K562 (cell line): ENCODE measurements at regions not wholly inside any gene's neighbourhood (a gene's known extent, or its start where the extent isn't known, plus 50 kb on each side); places are given as distances from the start of the nearest gene placed in this dataset.

Experiments used
- ATAC-seq: fragments of 200-7000 bp; cut with Tn5 transposase; 3 replicates; pipeline ENCODE4 v1.9.1; 2020; ENCODE audit warnings: moderate library complexity
- BruUV-seq: library from RNA; stranded (reverse); fragments of 400-500 nt; replicated peaks from 2 replicates; lab custom pipeline; 2021; lab: Mats Ljungman, UMichigan
- CTCF ChIA-PET: fragments of 300-600 bp; formaldehyde crosslinking; extraction: SDS; loops from one replicate; lab custom pipeline; 2021; ENCODE audit warnings: low intra/inter-chr PET ratio; lab: Yijun Ruan, JAX
- POLR2A ChIA-PET: fragments of 300-600, 350-650 bp; sonication (Branson Sonifier 250); formaldehyde crosslinking; extraction: SDS; loops from one replicate; lab custom pipeline; 2021; ENCODE audit warnings: antibody characterized with exemption, inconsistent platforms; lab: Yijun Ruan, JAX
- DNase-seq, 4 experiments: peaks; one replicate each; pipeline versions ENCODE4 v3.0.0 to v3.0.0-alpha.2; 2011 to 2018; ENCODE audit warnings: low spot score in 3 of 4, mixed read lengths in 3 of 4; ENCODE audit errors: extremely low read depth in 1 of 4
- FAIRE-seq: peaks from 2 replicates; lab custom pipeline; 2011; peaks lifted over from hg19 to GRCh38; lab: Jason Lieb, UNC
- H2AFZ ChIP-seq: 2 replicates; pipeline ENCODE4 v1.6.0; 2011; ENCODE audit warnings: low read depth, low read length, control low read depth, inconsistent platforms
- H3K27ac ChIP-seq: fragments of 200-600 bp; 3 replicates; pipeline ENCODE4 v1.8.0; 2011; ENCODE audit warnings: low read depth, mild to moderate bottlenecking, control low read depth, inconsistent platforms, low read length, moderate library complexity, mixed read lengths; ENCODE audit errors: extremely low read depth
- H3K27me3 ChIP-seq, 2 experiments: fragments of 300-600 bp in 1 of 2; 2 replicates in 1 of 2; 3 replicates in 1 of 2; pipeline versions ENCODE4 v1.6.0 to v1.8.0; 2011; ENCODE audit warnings: inconsistent platforms in 2 of 2, low read length in 2 of 2, mild to moderate bottlenecking in 1 of 2, mixed read lengths in 1 of 2, moderate library complexity in 1 of 2; ENCODE audit not compliant: control insufficient read depth in 2 of 2, insufficient read depth in 2 of 2
- H3K36me3 ChIP-seq: fragments of 300-600 bp; 3 replicates; pipeline ENCODE4 v1.8.0; 2011; ENCODE audit warnings: mild to moderate bottlenecking, low read length, inconsistent platforms; ENCODE audit not compliant: control insufficient read depth, insufficient read depth
- H3K4me1 ChIP-seq, 2 experiments: fragments of 200-600 bp in 1 of 2; replicated peaks in 1 of 2; 2 replicates in 1 of 2; 3 replicates in 1 of 2; pipeline versions ENCODE4 v1.5.1 to v1.8.0; 2011; ENCODE audit warnings: inconsistent platforms in 2 of 2, low read length in 2 of 2, mild to moderate bottlenecking in 1 of 2, mixed read lengths in 1 of 2, moderate library complexity in 1 of 2; ENCODE audit not compliant: control insufficient read depth in 2 of 2, insufficient read depth in 2 of 2
- H3K4me2 ChIP-seq: 2 replicates; pipeline ENCODE4 v1.6.1; 2011; ENCODE audit warnings: low read length, control low read depth, inconsistent platforms, mixed read lengths; ENCODE audit not compliant: insufficient read depth
- H3K4me3 ChIP-seq: fragments of 200-600 bp; sonication (generic), shearing (Covaris generic); 2 replicates; pipeline ENCODE4 v1.5.1; 2016; ENCODE audit warnings: control low read depth, inconsistent platforms
- H3K79me2 ChIP-seq: fragments of 200-600 bp; 3 replicates; pipeline ENCODE4 v1.8.0; 2011; ENCODE audit warnings: low read length, inconsistent platforms; ENCODE audit not compliant: control insufficient read depth, insufficient read depth
- H3K9ac ChIP-seq, 2 experiments: 2 replicates each; pipeline versions ENCODE4 v1.6.0 to v1.6.1; 2011; ENCODE audit warnings: low read depth in 2 of 2, low read length in 2 of 2, control low read depth in 1 of 2, inconsistent platforms in 1 of 2, mild to moderate bottlenecking in 1 of 2, mixed read lengths in 1 of 2; ENCODE audit not compliant: insufficient read depth in 1 of 2
- H3K9me1 ChIP-seq: one replicate; pipeline ENCODE4 v1.6.0; 2011; ENCODE audit warnings: inconsistent platforms, mild to moderate bottlenecking, low read length, moderate library complexity; ENCODE audit not compliant: control insufficient read depth, insufficient read depth
- H3K9me3 ChIP-seq: replicated peaks from 2 replicates; pipeline ENCODE4 v1.5.1; 2011; ENCODE audit warnings: low read depth, low read length, inconsistent platforms; ENCODE audit not compliant: control insufficient read depth, insufficient read depth
- H4K20me1 ChIP-seq: replicated peaks from 2 replicates; pipeline ENCODE4 v1.6.1; 2011; ENCODE audit warnings: low read length, inconsistent platforms, mixed read lengths; ENCODE audit not compliant: control insufficient read depth, insufficient read depth
- FIP1L1 ChIP-seq: fragments of 200-400 bp; formaldehyde crosslinking; IDR thresholded peaks from 2 replicates; pipeline ENCODE4 v1.6.1; 2018; ENCODE audit warnings: mild to moderate bottlenecking, low read depth, low read length; ENCODE audit not compliant: poor library complexity, severe bottlenecking
- GATAD2B ChIP-seq: fragments of 450-650 bp; IDR thresholded peaks from 2 replicates; pipeline ENCODE4 v1.6.1; 2017; ENCODE audit warnings: mild to moderate bottlenecking, borderline replicate concordance
- HNRNPH1 ChIP-seq: fragments of 200-400 bp; formaldehyde crosslinking; optimal IDR thresholded peaks from 2 replicates; pipeline ENCODE3; 2017; ENCODE audit warnings: low read depth, mild to moderate bottlenecking, low read length, moderate library complexity
- IRF2 ChIP-seq: sonication (generic); formaldehyde crosslinking; IDR thresholded peaks from 2 replicates; pipeline ENCODE4 v1.8.1; 2022; ENCODE audit warnings: mild to moderate bottlenecking, missing genetic modification reagents
- KLF10 ChIP-seq: fragments of 250-450 bp; sonication (Bioruptor Pico); IDR thresholded peaks from 2 replicates; pipeline ENCODE4 v1.6.1; 2021; ENCODE audit warnings: matching md5 sums
- MEF2A ChIP-seq: IDR thresholded peaks from 2 replicates; pipeline ENCODE4 v1.6.1; 2011; ENCODE audit warnings: low read depth, mild to moderate bottlenecking, low read length, moderate library complexity; ENCODE audit not compliant: control insufficient read depth
- MTA2 ChIP-seq: fragments of 450-650 bp; IDR thresholded peaks from 2 replicates; pipeline ENCODE4 v1.6.1; 2016; ENCODE audit warnings: low read depth
- NFRKB ChIP-seq: fragments of 450-650 bp; IDR thresholded peaks from 2 replicates; pipeline ENCODE4 v1.6.1; 2016; ENCODE audit warnings: low read depth
- NR3C1 ChIP-seq: sonication (generic); formaldehyde crosslinking; IDR thresholded peaks from 2 replicates; pipeline ENCODE4 v1.8.1; 2022; ENCODE audit warnings: missing genetic modification reagents
- PREB ChIP-seq: sonication (generic); formaldehyde crosslinking; IDR thresholded peaks from 2 replicates; pipeline ENCODE4 v1.8.1; 2023; ENCODE audit warnings: mild to moderate bottlenecking, missing genetic modification reagents
- RAD21 ChIP-seq, 2 experiments: fragments of 250-450 bp in 1 of 2; fragments of 450-650 bp in 1 of 2; sonication (Bioruptor Pico) in 1 of 2; formaldehyde crosslinking in 1 of 2; IDR thresholded peaks in 1 of 2; conservative IDR thresholded peaks in 1 of 2; 2 replicates each; pipeline versions ENCODE4 v1.4.0 to v1.8.0; 2020 to 2022; ENCODE audit warnings: mild to moderate bottlenecking in 2 of 2, moderate library complexity in 1 of 2
- SMAD1 ChIP-seq: fragments of 150-350 bp; IDR thresholded peaks from 2 replicates; pipeline ENCODE4 v1.6.1; 2014; ENCODE audit warnings: low read length, low read depth; ENCODE audit not compliant: partially characterized antibody
- SOX6 ChIP-seq: fragments of 450-650 bp; IDR thresholded peaks from 2 replicates; pipeline ENCODE4 v1.6.1; 2014; ENCODE audit warnings: mild to moderate bottlenecking
- SRSF9 ChIP-seq: fragments of 200-400 bp; formaldehyde crosslinking; IDR thresholded peaks from 2 replicates; pipeline ENCODE4 v1.6.1; 2017; ENCODE audit warnings: low read depth, low read length, borderline replicate concordance
- WGBS: fragments of 100-300 bp; shearing (Covaris generic); methylation state at CpG from one replicate; pipeline ENCODE4 v1.1.6; 2016; ENCODE audit warnings: low coverage, mixed read lengths; ENCODE audit not compliant: insufficient coverage; ENCODE audit errors: missing lambda C conversion rate; 5-methylcytosine and 5-hydroxymethylcytosine counted together
- in situ Hi-C: fragments of 300-500 bp; cut with MboI; formaldehyde crosslinking; loops from 4 replicates; pipeline ENCODE4 v1.15.0; 2018; ENCODE audit warnings: inconsistent platforms, mixed read lengths
- intact Hi-C: fragments of 100-400 bp; cut with micrococcal nuclease; formaldehyde crosslinking; loops from 2 replicates; pipeline ENCODE4 v1.14.2; 2022
- TF ChIP-seq, protein P1 (sequence below), 3 experiments: IDR thresholded peaks in 2 of 3; conservative IDR thresholded peaks in 1 of 3; 2 replicates each; pipeline ENCODE4 v1.5.1; 2011 to 2012; ENCODE audit warnings: low read length in 3 of 3, mild to moderate bottlenecking in 3 of 3, control low read depth in 2 of 3, improper control_type of control experiment in 1 of 3, inconsistent platforms in 1 of 3, low read depth in 1 of 3, mixed read lengths in 1 of 3, moderate library complexity in 1 of 3; ENCODE audit not compliant: insufficient read depth in 2 of 3
- TF ChIP-seq, protein P2 (sequence below): fragments of 450-650 bp; IDR thresholded peaks from 2 replicates; pipeline ENCODE4 v1.6.1; 2016; ENCODE audit warnings: antibody characterized with exemption
- TF ChIP-seq, protein P3 (sequence below): fragments of 250-450 bp; sonication (Bioruptor Pico); IDR thresholded peaks from 2 replicates; pipeline ENCODE4 v1.8.0; 2022; ENCODE audit warnings: inconsistent platforms, mild to moderate bottlenecking, moderate library complexity, borderline replicate concordance

GRCh38 chr4:66017671-66018070 is 347.4 kb upstream of the EPHA5 start (continued):
- TF ChIP-seq, protein P1, sequence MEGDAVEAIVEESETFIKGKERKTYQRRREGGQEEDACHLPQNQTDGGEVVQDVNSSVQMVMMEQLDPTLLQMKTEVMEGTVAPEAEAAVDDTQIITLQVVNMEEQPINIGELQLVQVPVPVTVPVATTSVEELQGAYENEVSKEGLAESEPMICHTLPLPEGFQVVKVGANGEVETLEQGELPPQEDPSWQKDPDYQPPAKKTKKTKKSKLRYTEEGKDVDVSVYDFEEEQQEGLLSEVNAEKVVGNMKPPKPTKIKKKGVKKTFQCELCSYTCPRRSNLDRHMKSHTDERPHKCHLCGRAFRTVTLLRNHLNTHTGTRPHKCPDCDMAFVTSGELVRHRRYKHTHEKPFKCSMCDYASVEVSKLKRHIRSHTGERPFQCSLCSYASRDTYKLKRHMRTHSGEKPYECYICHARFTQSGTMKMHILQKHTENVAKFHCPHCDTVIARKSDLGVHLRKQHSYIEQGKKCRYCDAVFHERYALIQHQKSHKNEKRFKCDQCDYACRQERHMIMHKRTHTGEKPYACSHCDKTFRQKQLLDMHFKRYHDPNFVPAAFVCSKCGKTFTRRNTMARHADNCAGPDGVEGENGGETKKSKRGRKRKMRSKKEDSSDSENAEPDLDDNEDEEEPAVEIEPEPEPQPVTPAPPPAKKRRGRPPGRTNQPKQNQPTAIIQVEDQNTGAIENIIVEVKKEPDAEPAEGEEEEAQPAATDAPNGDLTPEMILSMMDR (IDR thresholded peaks at IDR 0.05 in 2 of 3, conservative IDR thresholded peaks at IDR 0.05 in 1 of 3; ENCODE audit: insufficient read depth in 2 of 3, low read depth in 1 of 3, low read length in 3 of 3), result no peak
- no peak for TF ChIP-seq NR3C1 (CRISPR knock-in tag)
- TF ChIP-seq SRSF9, result no peak
- no peak for TF ChIP-seq MEF2A
- TF ChIP-seq FIP1L1, result no peak
- no peak for TF ChIP-seq KLF10 (CRISPR knock-in tag)

- no peaks in the 10 kb centered on the region for H3K79me2 ChIP-seq
- DNase-seq, result no peak
- H3K9me1 ChIP-seq, result no peaks in the 10 kb centered on the region
- in situ Hi-C loops (no loop called here), intact Hi-C loops (no loop called here)
- POLR2A ChIA-PET, result no interaction called here
- H3K4me3 ChIP-seq, result no peak overlapping the region
- H3K27me3 ChIP-seq, result no peaks in the 10 kb centered on the region
- 0% methylated on average over 1 of the region's 1 CpG for WGBS
- BruUV-seq, result no TSS peak
- H3K4me2 ChIP-seq, result no peak overlapping the region
- no peak overlapping the region for H2AFZ ChIP-seq
- H3K9me3 ChIP-seq, result no peaks in the 10 kb centered on the region
- ATAC-seq, result no peak
- no peak for TF ChIP-seq NFRKB
- TF ChIP-seq, protein P2, sequence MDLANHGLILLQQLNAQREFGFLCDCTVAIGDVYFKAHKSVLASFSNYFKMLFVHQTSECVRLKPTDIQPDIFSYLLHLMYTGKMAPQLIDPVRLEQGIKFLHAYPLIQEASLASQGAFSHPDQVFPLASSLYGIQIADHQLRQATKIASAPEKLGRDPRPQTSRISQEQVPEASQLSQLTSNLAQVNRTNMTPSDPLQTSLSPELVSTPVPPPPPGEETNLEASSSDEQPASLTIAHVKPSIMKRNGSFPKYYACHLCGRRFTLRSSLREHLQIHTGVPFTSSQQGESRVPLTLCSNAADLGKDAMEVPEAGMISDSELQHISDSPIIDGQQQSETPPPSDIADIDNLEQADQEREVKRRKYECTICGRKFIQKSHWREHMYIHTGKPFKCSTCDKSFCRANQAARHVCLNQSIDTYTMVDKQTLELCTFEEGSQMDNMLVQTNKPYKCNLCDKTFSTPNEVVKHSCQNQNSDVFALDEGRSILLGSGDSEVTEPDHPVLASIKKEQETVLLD, result no peak
- TF ChIP-seq SOX6, result no peak
- no peak for TF ChIP-seq MTA2
- TF ChIP-seq PREB (CRISPR knock-in tag), result no peak
- TF ChIP-seq SMAD1, result no peak
- no peak for TF ChIP-seq HNRNPH1
- TF ChIP-seq, protein P3, sequence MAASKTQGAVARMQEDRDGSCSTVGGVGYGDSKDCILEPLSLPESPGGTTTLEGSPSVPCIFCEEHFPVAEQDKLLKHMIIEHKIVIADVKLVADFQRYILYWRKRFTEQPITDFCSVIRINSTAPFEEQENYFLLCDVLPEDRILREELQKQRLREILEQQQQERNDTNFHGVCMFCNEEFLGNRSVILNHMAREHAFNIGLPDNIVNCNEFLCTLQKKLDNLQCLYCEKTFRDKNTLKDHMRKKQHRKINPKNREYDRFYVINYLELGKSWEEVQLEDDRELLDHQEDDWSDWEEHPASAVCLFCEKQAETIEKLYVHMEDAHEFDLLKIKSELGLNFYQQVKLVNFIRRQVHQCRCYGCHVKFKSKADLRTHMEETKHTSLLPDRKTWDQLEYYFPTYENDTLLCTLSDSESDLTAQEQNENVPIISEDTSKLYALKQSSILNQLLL, result no peak
- no peak for TF ChIP-seq IRF2 (CRISPR knock-in tag)
- no peak for TF ChIP-seq GATAD2B
- TF ChIP-seq RAD21 (CRISPR knock-in tag; conservative IDR thresholded peaks at IDR 0.05 in 1 of 2, IDR thresholded peaks at IDR 0.05 in 1 of 2), result no peak
- H3K9ac ChIP-seq, result no peak overlapping the region
- H3K36me3 ChIP-seq, result no peaks in the 10 kb centered on the region
- CTCF ChIA-PET, result no interaction called here
- H3K4me1 ChIP-seq, result no peaks in the 10 kb centered on the region
- no peak overlapping the region for H3K27ac ChIP-seq
- no peaks in the 10 kb centered on the region for H4K20me1 ChIP-seq
- no peak for FAIRE-seq
These were observed 346.0 kb upstream of the EPHA5 start for GRCh38 chr4:66016240-66016639.
